ENCODE measurements at regions not wholly inside any gene's neighbourhood (a gene's known extent, or its start where the extent isn't known, plus 50 kb on each side); places are given as distances from the start of the nearest gene placed in this dataset.

- intact Hi-C loops (cut with micrococcal nuclease; ENCODE audit: unreplicated experiment): no loop called here
- ATAC-seq: no peak
- in situ Hi-C loops (cut with MboI): no loop called here
- SMC1A ChIA-PET (ENCODE audit: uncharacterized antibody, unreplicated experiment): no interaction called here
- Histone ChIP-seq H3K4me3 (no peak overlapping the region), H3K9ac (ENCODE audit: control insufficient read depth, insufficient read depth, low read length) (no peak overlapping the region), H3K9me3 (replicated peaks; ENCODE audit: control insufficient read depth, insufficient read depth, low read length) (no peaks in the 10 kb centered on the region), H3K27me3 (replicated peaks in 1 of 2; ENCODE audit: control insufficient read depth in 2 of 2, insufficient read depth in 2 of 2, low read length in 1 of 2) (no peaks in the 10 kb centered on the region), H2AFZ (ENCODE audit: control insufficient read depth, low read depth, low read length) (no peak overlapping the region), H3K27ac (ENCODE audit: control insufficient read depth, insufficient read depth) (no peak overlapping the region), H3K36me3 (ENCODE audit: control insufficient read depth in 2 of 2, insufficient read depth in 2 of 2, low read length in 1 of 2) (no peaks in the 10 kb centered on the region), H4K20me1 (ENCODE audit: control insufficient read depth, insufficient read depth) (no peaks in the 10 kb centered on the region), H3K4me1 (ENCODE audit: control insufficient read depth, insufficient read depth, low read length) (no peaks in the 10 kb centered on the region), H3K4me2 (ENCODE audit: control insufficient read depth, insufficient read depth) (no peak overlapping the region), H3K79me2 (ENCODE audit: control insufficient read depth, insufficient read depth, low read length) (no peaks in the 10 kb centered on the region)
- CTCF ChIA-PET: no interaction called here
- 72% methylated on average over 10 of the region's 10 CpGs for WGBS (ENCODE audit: insufficient coverage, insufficient replicate concordance, low lambda C conversion rate, missing lambda C conversion rate)
- DNase-seq (ENCODE audit: low read depth, low spot score): no peak
- TF ChIP-seq ZNF592 (IDR thresholded peaks at IDR 0.05) (no peak), RELB (IDR thresholded peaks at IDR 0.05; ENCODE audit: low read depth) (no peak), MEF2A (IDR thresholded peaks at IDR 0.05; ENCODE audit: insufficient read depth, low read depth, low read length) (no peak), NR2C1 (IDR thresholded peaks at IDR 0.05) (no peak), HCFC1 (IDR thresholded peaks at IDR 0.05; ENCODE audit: low read length) (no peak)
- TF ChIP-seq, protein P1, sequence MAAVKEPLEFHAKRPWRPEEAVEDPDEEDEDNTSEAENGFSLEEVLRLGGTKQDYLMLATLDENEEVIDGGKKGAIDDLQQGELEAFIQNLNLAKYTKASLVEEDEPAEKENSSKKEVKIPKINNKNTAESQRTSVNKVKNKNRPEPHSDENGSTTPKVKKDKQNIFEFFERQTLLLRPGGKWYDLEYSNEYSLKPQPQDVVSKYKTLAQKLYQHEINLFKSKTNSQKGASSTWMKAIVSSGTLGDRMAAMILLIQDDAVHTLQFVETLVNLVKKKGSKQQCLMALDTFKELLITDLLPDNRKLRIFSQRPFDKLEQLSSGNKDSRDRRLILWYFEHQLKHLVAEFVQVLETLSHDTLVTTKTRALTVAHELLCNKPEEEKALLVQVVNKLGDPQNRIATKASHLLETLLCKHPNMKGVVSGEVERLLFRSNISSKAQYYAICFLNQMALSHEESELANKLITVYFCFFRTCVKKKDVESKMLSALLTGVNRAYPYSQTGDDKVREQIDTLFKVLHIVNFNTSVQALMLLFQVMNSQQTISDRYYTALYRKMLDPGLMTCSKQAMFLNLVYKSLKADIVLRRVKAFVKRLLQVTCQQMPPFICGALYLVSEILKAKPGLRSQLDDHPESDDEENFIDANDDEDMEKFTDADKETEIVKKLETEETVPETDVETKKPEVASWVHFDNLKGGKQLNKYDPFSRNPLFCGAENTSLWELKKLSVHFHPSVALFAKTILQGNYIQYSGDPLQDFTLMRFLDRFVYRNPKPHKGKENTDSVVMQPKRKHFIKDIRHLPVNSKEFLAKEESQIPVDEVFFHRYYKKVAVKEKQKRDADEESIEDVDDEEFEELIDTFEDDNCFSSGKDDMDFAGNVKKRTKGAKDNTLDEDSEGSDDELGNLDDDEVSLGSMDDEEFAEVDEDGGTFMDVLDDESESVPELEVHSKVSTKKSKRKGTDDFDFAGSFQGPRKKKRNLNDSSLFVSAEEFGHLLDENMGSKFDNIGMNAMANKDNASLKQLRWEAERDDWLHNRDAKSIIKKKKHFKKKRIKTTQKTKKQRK (IDR thresholded peaks at IDR 0.05; ENCODE audit: low read depth, low read length): no peak
- BruUV-seq (replicated peaks): no TSS peak
- POLR2A ChIA-PET: no interaction called here
- RAD21 ChIA-PET (ENCODE audit: unreplicated experiment): no interaction called here
- no peak for FAIRE-seq
Observed at GRCh38 chr9:95620314-95620713, 103.5 kb upstream of the PTCH1 start.
